GM06990 (cell line): ENCODE measurements at regions not wholly inside any gene's neighbourhood (a gene's known extent, or its start where the extent isn't known, plus 50 kb on each side); places are given as distances from the start of the nearest gene placed in this dataset.
"Not testable (repeated sequence)": the region's sequence is repeated elsewhere in the genome, so short reads cannot be mapped to it uniquely, and the experiment has no call there.

Source experiments
- DNase-seq: peaks from one replicate; pipeline ENCODE4 v3.0.0-alpha.2; 2011; ENCODE audit not compliant: insufficient read length; ENCODE audit errors: extremely low read depth
- H3K27me3 ChIP-seq: replicated peaks from 2 replicates; pipeline ENCODE4 v1.6.0; 2011; ENCODE audit warnings: low read length; ENCODE audit not compliant: control insufficient read depth, insufficient read depth
- H3K36me3 ChIP-seq: 2 replicates; pipeline ENCODE4 v1.5.1; 2011; ENCODE audit warnings: low read length; ENCODE audit not compliant: control insufficient read depth, insufficient read depth
- H3K4me3 ChIP-seq: replicated peaks from 2 replicates; pipeline ENCODE4 v1.5.1; 2011; ENCODE audit warnings: low read depth, mild to moderate bottlenecking, control low read depth, low read length
- TF ChIP-seq, protein P1 (sequence below): IDR thresholded peaks from 2 replicates; pipeline ENCODE4 v1.5.1; 2011; ENCODE audit warnings: low read length, control low read depth, mild to moderate bottlenecking, inconsistent platforms; ENCODE audit not compliant: insufficient read depth, poor library complexity, severe bottlenecking

DNA sequence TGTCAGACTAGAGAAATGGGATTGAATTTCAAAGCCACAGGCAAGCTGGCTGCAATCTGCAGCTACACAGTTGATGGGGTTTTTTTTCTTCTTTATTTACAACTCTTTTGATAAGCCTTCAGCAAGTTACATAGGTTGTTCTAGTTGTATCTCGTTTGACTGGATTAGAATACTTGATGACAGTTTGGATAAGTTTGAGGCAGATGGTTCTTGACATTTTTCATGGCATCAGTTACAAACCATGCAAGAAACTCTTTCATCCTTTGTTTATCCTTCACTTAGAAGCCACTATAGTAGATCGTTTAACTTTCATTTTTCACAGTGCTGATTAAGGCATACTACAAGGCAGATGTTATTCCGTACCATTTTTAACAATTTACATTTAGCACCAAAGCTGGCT lies 238.9 kb downstream of the TOX3 start:
- Histone ChIP-seq H3K27me3 (no peaks in the 10 kb centered on the region), H3K4me3 (no peak overlapping the region), H3K36me3 (no peaks in the 10 kb centered on the region)
- DNase-seq, result no peak
- TF ChIP-seq, protein P1, sequence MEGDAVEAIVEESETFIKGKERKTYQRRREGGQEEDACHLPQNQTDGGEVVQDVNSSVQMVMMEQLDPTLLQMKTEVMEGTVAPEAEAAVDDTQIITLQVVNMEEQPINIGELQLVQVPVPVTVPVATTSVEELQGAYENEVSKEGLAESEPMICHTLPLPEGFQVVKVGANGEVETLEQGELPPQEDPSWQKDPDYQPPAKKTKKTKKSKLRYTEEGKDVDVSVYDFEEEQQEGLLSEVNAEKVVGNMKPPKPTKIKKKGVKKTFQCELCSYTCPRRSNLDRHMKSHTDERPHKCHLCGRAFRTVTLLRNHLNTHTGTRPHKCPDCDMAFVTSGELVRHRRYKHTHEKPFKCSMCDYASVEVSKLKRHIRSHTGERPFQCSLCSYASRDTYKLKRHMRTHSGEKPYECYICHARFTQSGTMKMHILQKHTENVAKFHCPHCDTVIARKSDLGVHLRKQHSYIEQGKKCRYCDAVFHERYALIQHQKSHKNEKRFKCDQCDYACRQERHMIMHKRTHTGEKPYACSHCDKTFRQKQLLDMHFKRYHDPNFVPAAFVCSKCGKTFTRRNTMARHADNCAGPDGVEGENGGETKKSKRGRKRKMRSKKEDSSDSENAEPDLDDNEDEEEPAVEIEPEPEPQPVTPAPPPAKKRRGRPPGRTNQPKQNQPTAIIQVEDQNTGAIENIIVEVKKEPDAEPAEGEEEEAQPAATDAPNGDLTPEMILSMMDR, result no peak

DNA sequence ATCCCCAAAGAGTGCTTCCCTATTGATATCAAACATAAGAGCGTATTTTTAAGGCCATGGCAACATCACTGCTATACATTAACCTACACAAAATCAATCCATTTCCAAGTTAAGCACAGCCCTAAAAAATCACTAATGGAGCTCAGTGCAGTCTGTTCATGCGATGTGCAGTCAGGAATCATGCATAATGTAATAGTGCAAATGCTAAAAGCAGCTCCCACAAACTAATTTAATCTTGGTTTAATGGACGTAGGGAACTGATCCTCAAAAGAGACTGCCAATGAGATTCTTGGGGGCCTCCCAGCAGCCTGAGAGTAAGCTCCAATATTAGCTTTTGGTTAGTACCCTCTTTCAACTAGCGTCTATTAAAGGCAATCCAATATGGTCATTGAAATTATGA lies 245.9 kb downstream of the TOX3 start:
- H3K36me3 ChIP-seq, result no peaks in the 10 kb centered on the region
- TF ChIP-seq, protein P1, result no peak
- no peaks in the 10 kb centered on the region for H3K27me3 ChIP-seq
- no peak for DNase-seq
- H3K4me3 ChIP-seq, result no peak overlapping the region

DNA sequence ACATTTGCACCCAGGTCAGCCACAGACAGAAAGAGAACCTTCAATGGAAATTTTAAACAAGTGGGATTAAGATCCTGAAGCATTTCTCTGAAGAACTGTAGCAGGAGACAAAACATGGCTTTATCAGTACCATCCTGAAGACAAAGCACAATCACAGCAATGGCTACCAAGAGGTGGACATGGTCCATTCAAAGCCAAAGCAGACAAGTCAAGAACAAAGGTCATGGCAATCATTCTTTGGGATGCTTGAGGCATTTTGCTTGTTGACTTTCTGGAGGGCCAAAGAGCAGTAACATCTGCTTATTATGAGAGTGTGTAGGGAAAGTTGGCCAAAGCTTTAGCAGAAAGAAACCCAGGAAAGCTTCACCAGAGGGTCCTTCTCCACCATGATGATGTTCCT lies 248.2 kb downstream of the TOX3 start:
- DNase-seq, result no peak
- H3K36me3 ChIP-seq, result no peaks in the 10 kb centered on the region
- TF ChIP-seq, protein P1, result no peak
- no peak overlapping the region for H3K4me3 ChIP-seq
- H3K27me3 ChIP-seq, result no peaks in the 10 kb centered on the region

DNA sequence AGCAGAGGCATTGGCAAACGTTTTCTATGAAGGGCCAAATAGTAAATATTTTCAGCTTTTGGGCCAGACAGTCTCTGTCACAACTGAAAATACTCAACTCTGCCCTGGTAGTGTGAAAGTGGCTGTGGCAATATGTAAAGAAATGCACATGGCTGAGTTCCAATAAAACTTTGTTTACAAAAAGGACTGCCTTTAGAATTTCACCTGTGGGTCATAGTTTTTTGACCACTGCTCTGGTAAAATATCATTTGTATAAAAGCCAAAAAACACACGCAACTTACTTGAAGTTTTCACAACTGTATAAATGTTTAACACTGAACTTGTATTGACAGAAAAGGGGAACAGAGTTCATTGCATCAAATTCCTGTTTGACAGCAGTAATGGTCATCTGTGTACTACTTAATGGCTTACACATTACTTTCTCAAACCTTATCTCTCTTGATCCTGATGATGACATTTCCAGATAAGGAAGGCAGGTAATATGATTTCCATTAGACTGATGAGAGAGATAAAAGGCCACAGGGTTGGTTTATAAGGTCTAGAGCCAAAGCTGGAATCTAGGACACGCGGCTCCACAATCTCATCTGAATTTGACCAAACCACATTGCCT lies 250.1 kb downstream of the TOX3 start:
- not testable (repeated sequence) for H3K27me3 ChIP-seq, H3K4me3 ChIP-seq, H3K36me3 ChIP-seq, DNase-seq

DNA sequence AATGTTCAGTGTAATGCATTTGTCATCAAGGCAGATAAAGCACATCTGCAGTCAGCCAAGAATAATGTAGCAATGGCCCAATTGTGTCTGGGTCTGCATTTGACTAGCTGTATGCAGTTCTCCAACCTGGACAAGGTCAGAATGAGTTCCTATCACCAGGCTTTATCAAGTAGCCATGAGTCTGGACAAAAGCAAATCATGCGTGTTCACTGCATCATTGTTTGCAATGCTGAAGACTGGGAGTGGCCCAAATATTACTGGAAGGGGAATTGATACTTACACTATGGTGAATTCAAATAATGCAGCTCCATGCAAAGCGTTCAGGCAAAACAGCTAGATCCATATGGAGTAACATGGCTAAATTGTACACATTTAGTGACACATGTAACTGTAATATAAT lies 250.9 kb downstream of the TOX3 start:
- H3K27me3 ChIP-seq, result no peaks in the 10 kb centered on the region
- no peak for DNase-seq
- TF ChIP-seq, protein P1, result no peak
- H3K4me3 ChIP-seq, result no peak overlapping the region
- H3K36me3 ChIP-seq, result no peaks in the 10 kb centered on the region

DNA sequence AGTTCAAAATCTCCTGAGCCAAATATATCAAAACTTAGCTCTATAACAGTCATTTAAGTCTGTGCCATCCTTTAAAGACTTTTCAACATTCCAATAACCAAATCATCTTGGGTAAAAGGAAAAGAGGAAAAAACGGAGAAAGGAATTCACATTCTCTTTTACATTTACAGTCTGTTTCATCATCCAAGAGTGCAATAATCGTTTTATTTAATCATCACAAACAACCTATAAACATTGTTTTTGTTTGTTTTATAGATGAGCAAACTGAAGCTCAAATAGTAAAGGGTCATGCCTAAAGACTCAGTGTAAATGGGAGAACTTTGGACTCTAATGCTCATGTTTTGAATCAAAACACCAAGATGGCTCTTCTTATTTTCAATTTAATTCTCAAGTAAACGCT lies 252.3 kb downstream of the TOX3 start:
- H3K27me3 ChIP-seq, result no peaks in the 10 kb centered on the region
- no peak for DNase-seq
- no peak overlapping the region for H3K4me3 ChIP-seq
- no peaks in the 10 kb centered on the region for H3K36me3 ChIP-seq
- TF ChIP-seq, protein P1, result no peak
